Activated T-helper 17 cell treated with anti-CD3 and anti-CD28 coated beads, Interleukin-2, amount 50 U/mL, for 72 hours (primary cell): ENCODE measurements at regions not wholly inside any gene's neighbourhood (a gene's known extent, or its start where the extent isn't known, plus 50 kb on each side); places are given as distances from the start of the nearest gene placed in this dataset.

Experiments
- ATAC-seq: fragments of 150-1000 bp; cut with Tn5 transposase; replicated peaks from 2 replicates; pipeline ENCODE4 v1.10.0; 2021; ENCODE audit warnings: mild to moderate bottlenecking, moderate library complexity
- H3K27ac Mint-ChIP-seq: one replicate; pipeline ENCODE4 v1.8.0; 2022; ENCODE audit warnings: mixed read lengths
- H3K27me3 Mint-ChIP-seq: one replicate; pipeline ENCODE4 v1.8.0; 2022; ENCODE audit warnings: mixed read lengths
- H3K36me3 Mint-ChIP-seq: one replicate; pipeline ENCODE4 v1.8.0; 2022; ENCODE audit warnings: low read depth, mild to moderate bottlenecking, mixed read lengths
- H3K4me1 Mint-ChIP-seq: one replicate; pipeline ENCODE4 v1.8.0; 2022; ENCODE audit warnings: mixed read lengths
- H3K4me3 Mint-ChIP-seq: one replicate; pipeline ENCODE4 v1.8.0; 2022; ENCODE audit warnings: mild to moderate bottlenecking, mixed read lengths
- H3K9me3 Mint-ChIP-seq: one replicate; pipeline ENCODE4 v1.8.0; 2022; ENCODE audit warnings: mixed read lengths

GRCh38 chr5:1748271-1748670 lies 51.4 kb downstream of the MRPL36 start:
- H3K4me3 Mint-ChIP-seq = no peak overlapping the region
- H3K9me3 Mint-ChIP-seq = no peaks in the 10 kb centered on the region
- no peaks in the 10 kb centered on the region for H3K4me1 Mint-ChIP-seq
- no peak for ATAC-seq
- no peaks in the 10 kb centered on the region for H3K36me3 Mint-ChIP-seq
- peaks cover 17% of the 10 kb centered on the region for H3K27me3 Mint-ChIP-seq
- H3K27ac Mint-ChIP-seq = no peak overlapping the region

DNA sequence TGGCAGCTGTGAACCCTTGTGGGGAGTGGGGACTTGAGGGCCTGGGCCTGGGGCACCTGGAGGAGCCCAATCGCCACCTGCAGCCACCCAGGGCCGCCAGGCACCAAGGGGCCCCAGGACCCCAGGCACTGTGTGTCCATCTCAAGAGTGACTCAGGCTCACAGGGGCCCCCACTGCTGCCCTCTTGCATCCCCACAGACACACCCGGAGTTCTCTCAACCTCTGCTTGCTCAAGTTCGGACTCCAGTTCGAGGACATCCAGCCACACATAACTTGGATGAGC lies 51.9 kb downstream of the MRPL36 start:
- H3K27ac Mint-ChIP-seq = no peak overlapping the region
- no peaks in the 10 kb centered on the region for H3K9me3 Mint-ChIP-seq
- H3K36me3 Mint-ChIP-seq = no peaks in the 10 kb centered on the region
- ATAC-seq = no peak
- H3K27me3 Mint-ChIP-seq = peaks cover 20% of the 10 kb centered on the region
- H3K4me1 Mint-ChIP-seq = no peaks in the 10 kb centered on the region
- H3K4me3 Mint-ChIP-seq = no peak overlapping the region

DNA sequence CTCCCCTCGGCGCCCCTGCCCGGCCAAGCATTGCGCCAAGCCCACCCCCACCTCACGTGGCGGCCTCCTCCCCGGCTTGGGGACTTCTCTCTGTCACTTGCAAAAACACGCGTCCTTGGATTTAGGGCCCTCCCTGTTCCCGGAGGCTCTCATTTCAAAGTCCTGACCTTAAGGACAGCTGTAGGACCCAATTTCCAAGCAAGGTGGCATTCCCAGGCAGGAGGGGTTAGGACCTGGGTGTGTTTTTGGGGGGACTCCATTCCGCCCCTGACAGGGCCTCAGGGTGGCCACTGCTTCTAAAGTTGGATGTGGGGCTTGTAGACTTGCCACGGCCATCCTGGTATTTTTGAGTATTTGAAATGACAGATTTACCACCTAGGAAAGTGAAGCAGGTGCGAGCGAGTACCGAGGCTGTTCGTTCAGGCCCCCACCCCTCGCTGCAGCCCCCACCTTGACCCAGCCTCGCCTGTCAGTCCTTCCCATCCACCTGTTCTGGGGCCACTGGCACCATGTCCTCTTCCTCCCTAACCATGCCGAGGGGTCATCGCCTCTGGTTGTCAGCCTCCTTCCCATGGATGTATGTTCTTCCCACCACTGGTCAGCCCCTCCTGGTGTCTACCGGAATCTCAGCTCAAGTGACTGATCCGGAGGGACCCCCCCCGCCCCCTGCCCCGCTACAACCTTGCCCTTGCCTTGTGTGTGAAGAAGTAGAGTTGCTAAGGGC lies 52.4 kb downstream of the MRPL36 start:
- Mint-ChIP-seq H3K27me3 (peaks cover 24% of the 10 kb centered on the region), H3K27ac (no peak overlapping the region), H3K9me3 (no peaks in the 10 kb centered on the region), H3K4me1 (no peaks in the 10 kb centered on the region), H3K4me3 (no peak overlapping the region), H3K36me3 (no peaks in the 10 kb centered on the region)
- no peak for ATAC-seq

- Mint-ChIP-seq H3K27ac (no peak overlapping the region), H3K4me3 (no peak overlapping the region), H3K9me3 (no peaks in the 10 kb centered on the region), H3K27me3 (peaks cover 24% of the 10 kb centered on the region), H3K4me1 (no peaks in the 10 kb centered on the region), H3K36me3 (no peaks in the 10 kb centered on the region)
- no peak for ATAC-seq
Observed at GRCh38 chr5:1746371-1747078, 53.1 kb downstream of the MRPL36 start.

- no peak overlapping the region for H3K4me3 Mint-ChIP-seq
- no peak for ATAC-seq
- H3K4me1 Mint-ChIP-seq = no peaks in the 10 kb centered on the region
- H3K36me3 Mint-ChIP-seq = no peaks in the 10 kb centered on the region
- H3K27ac Mint-ChIP-seq = no peak overlapping the region
- H3K27me3 Mint-ChIP-seq = peaks cover 27% of the 10 kb centered on the region
- no peaks in the 10 kb centered on the region for H3K9me3 Mint-ChIP-seq
Observed at GRCh38 chr5:1745796-1746370, 53.8 kb downstream of the MRPL36 start.

- H3K27ac Mint-ChIP-seq = no peak overlapping the region
Observed at GRCh38 chr5:1745123-1745795, 54.4 kb downstream of the MRPL36 start.

DNA sequence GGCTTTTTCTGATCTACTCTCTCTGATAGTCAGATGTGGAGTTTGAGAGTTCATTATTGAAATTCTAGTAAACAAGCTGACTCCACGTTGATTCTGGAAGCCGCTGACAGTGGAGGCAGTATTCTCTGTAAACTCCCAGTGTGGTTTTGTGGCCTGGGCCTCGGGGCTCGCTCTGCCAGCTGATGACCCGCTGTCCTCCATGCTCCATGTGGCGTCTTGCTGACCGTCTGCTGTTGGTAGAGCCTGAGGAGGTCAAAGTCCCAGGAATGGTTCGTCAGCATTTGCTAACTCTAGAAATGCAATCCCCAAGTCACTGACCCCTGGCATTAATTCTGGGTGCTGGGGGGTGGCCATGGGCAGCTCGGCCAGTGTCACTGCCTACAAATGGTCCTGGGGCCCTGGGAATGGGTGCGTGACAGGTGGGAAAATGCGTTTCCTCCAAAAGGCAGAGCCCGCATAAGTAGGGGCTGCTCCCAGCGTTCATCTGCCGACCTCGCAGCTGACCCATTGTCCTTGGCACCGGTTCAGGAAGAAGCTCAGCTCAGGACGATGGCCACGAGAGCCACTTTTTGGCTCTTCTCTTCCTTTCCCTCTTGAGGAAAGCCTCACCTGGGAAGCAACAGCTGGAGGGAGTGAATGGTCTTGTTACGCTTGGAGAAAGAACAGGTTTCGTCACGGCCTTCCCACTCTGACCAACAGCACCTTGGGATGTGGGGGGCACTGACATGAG lies 55.1 kb downstream of the MRPL36 start:
- ATAC-seq = no peak
- Mint-ChIP-seq H3K9me3 (no peaks in the 10 kb centered on the region), H3K36me3 (no peaks in the 10 kb centered on the region), H3K4me1 (no peaks in the 10 kb centered on the region), H3K4me3 (no peak overlapping the region), H3K27me3 (peaks cover 34% of the 10 kb centered on the region), H3K27ac (no peak overlapping the region)

More at GRCh38 chr5:1745123-1745795, 54.4 kb downstream of the MRPL36 start:
- no peaks in the 10 kb centered on the region for H3K4me1 Mint-ChIP-seq
- H3K9me3 Mint-ChIP-seq = no peaks in the 10 kb centered on the region
- H3K4me3 Mint-ChIP-seq = no peak overlapping the region
- no peak for ATAC-seq
- H3K36me3 Mint-ChIP-seq = no peaks in the 10 kb centered on the region
- H3K27me3 Mint-ChIP-seq = peaks cover 30% of the 10 kb centered on the region

GRCh38 chr5:1743769-1744085 lies 55.9 kb downstream of the MRPL36 start:
- Mint-ChIP-seq H3K9me3 (no peaks in the 10 kb centered on the region), H3K36me3 (no peaks in the 10 kb centered on the region), H3K27ac (no peak overlapping the region), H3K4me3 (no peak overlapping the region), H3K27me3 (peaks cover 37% of the 10 kb centered on the region), H3K4me1 (no peaks in the 10 kb centered on the region)
- ATAC-seq = no peak

GRCh38 chr5:1743061-1743768 lies 56.4 kb downstream of the MRPL36 start:
- ATAC-seq = no peak
- H3K36me3 Mint-ChIP-seq = no peaks in the 10 kb centered on the region
- H3K27me3 Mint-ChIP-seq = peaks cover 37% of the 10 kb centered on the region
- H3K9me3 Mint-ChIP-seq = no peaks in the 10 kb centered on the region
- H3K4me1 Mint-ChIP-seq = no peaks in the 10 kb centered on the region
- no peak overlapping the region for H3K27ac Mint-ChIP-seq
- no peak overlapping the region for H3K4me3 Mint-ChIP-seq

GRCh38 chr5:1737790-1738405 lies 61.7 kb downstream of the MRPL36 start:
- peaks cover 20% of the 10 kb centered on the region for H3K27me3 Mint-ChIP-seq

GRCh38 chr5:1736889-1737711 lies 62.5 kb downstream of the MRPL36 start:
- H3K36me3 Mint-ChIP-seq = no peaks in the 10 kb centered on the region
- H3K4me3 Mint-ChIP-seq = no peak overlapping the region
- H3K27me3 Mint-ChIP-seq = peaks cover 14% of the 10 kb centered on the region
- ATAC-seq = no peak
- no peaks in the 10 kb centered on the region for H3K9me3 Mint-ChIP-seq
- H3K4me1 Mint-ChIP-seq = no peaks in the 10 kb centered on the region
- no peak overlapping the region for H3K27ac Mint-ChIP-seq

More at GRCh38 chr5:1737790-1738405, 61.7 kb downstream of the MRPL36 start:
- peak; percentile 81 for ATAC-seq
- Mint-ChIP-seq H3K27ac (no peak overlapping the region), H3K4me3 (no peak overlapping the region), H3K36me3 (no peaks in the 10 kb centered on the region), H3K4me1 (no peaks in the 10 kb centered on the region), H3K9me3 (no peaks in the 10 kb centered on the region)

- peaks cover 15% of the 10 kb centered on the region for H3K27me3 Mint-ChIP-seq
- ATAC-seq = no peak
- H3K9me3 Mint-ChIP-seq = no peaks in the 10 kb centered on the region
- H3K4me3 Mint-ChIP-seq = no peak overlapping the region
- H3K36me3 Mint-ChIP-seq = no peaks in the 10 kb centered on the region
- no peak overlapping the region for H3K27ac Mint-ChIP-seq
- no peaks in the 10 kb centered on the region for H3K4me1 Mint-ChIP-seq
Observed at GRCh38 chr5:1736065-1736464, 63.6 kb downstream of the MRPL36 start.

DNA sequence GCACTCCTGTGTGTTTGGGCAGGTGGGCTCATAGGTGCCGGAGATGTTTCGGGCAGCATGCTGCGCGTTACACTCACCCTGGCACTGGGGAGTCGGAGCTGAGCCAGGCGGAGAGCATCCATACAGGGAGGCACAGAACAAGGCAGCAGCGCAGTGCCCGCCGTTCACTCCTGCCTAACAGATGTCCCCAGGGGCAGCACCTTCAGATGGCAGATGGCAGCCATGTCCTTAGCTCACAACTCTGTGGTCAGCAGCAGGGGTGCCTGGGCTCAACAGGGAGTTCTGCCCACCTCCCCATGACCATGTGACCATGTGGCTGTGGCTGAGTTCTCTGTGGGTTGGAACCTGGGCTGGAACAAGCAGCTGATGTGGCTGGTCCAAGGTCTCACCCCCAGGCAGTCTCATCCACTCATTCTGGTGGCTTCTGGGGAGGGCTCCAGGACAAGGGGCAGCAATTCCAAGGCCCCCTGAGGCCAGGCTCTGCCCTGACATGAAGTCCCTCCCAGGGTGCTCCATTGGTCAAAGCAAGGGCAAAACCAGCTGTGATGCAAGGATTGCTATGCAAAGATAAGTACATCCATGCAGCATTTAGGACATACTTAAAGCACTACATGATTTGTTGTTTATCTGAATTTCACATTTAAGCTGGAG lies 64.2 kb downstream of the MRPL36 start:
- H3K4me3 Mint-ChIP-seq = no peak overlapping the region
- no peak for ATAC-seq
- peaks cover 13% of the 10 kb centered on the region for H3K27me3 Mint-ChIP-seq
- H3K9me3 Mint-ChIP-seq = no peaks in the 10 kb centered on the region
- no peaks in the 10 kb centered on the region for H3K36me3 Mint-ChIP-seq
- no peak overlapping the region for H3K27ac Mint-ChIP-seq
- no peaks in the 10 kb centered on the region for H3K4me1 Mint-ChIP-seq
